WERI-Rb-1 (cell line): ENCODE measurements at regions not wholly inside any gene's neighbourhood (a gene's known extent, or its start where the extent isn't known, plus 50 kb on each side); places are given as distances from the start of the nearest gene placed in this dataset.

Experiments used
- DNase-seq: peaks from one replicate; pipeline ENCODE4 v3.0.0-alpha.2; 2020
- H3K27ac ChIP-seq: fragments of 250-450 bp; sonication (Bioruptor Pico); 2 replicates; pipeline ENCODE4 v1.5.1; 2020; ENCODE audit warnings: mild to moderate bottlenecking, moderate library complexity
- H3K27me3 ChIP-seq: fragments of 250-450 bp; sonication (Bioruptor Pico); 2 replicates; pipeline ENCODE4 v1.5.1; 2021; ENCODE audit warnings: mild to moderate bottlenecking, low read depth, moderate library complexity; ENCODE audit not compliant: insufficient read depth, severe bottlenecking
- H3K36me3 ChIP-seq: fragments of 250-450 bp; sonication (Bioruptor Pico); 2 replicates; pipeline ENCODE4 v1.5.1; 2020; ENCODE audit warnings: mild to moderate bottlenecking, moderate library complexity
- H3K4me3 ChIP-seq: 2 replicates; pipeline ENCODE4 v1.5.1; 2011; ENCODE audit warnings: low read depth, mild to moderate bottlenecking, control low read depth, low read length
- H3K9me3 ChIP-seq: fragments of 250-450 bp; sonication (Bioruptor Pico); 2 replicates; pipeline ENCODE4 v1.5.1; 2021; ENCODE audit warnings: mild to moderate bottlenecking, moderate library complexity; ENCODE audit not compliant: severe bottlenecking
- TF ChIP-seq, protein P1 (sequence below): IDR thresholded peaks from 2 replicates; pipeline ENCODE4 v1.5.1; 2011; ENCODE audit warnings: low read depth, mild to moderate bottlenecking, control low read depth, inconsistent platforms, low read length

DNA sequence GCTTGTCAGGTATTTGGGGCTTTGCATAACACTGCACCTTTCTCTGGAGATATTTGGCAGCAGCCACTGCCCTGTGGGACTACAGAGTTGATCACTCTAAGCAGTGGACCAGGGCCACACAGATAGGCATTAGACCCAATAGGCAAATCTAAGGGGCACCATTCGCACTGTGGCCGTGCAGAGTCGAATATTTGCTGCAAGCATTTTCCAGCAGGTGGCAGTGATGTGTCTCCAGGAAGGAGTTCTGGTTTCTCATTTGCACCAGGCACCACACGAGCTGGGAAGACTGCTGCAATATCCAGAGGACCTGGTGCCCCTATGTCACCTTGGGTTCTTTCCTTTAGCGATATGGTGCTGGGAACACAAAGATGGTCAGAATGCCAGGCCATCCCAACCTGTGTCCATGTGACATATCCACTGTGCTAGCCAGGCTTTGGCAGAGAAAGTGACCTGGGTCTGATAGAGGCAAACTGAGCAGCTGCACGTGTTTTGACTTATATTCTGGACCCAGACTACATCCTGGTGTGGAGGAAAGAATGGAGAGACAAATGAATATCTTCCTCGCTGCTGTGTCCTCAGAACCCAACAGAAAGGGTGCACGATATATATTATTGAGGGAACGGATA is 318.7 kb downstream of the BUD13 start:
- Histone ChIP-seq H3K27ac (peak overlapping the region; percentile 83), H3K36me3 (no peaks in the 10 kb centered on the region), H3K4me3 (no peak overlapping the region), H3K27me3 (no peaks in the 10 kb centered on the region), H3K9me3 (peaks cover 23% of the 10 kb centered on the region)
- TF ChIP-seq, protein P1, sequence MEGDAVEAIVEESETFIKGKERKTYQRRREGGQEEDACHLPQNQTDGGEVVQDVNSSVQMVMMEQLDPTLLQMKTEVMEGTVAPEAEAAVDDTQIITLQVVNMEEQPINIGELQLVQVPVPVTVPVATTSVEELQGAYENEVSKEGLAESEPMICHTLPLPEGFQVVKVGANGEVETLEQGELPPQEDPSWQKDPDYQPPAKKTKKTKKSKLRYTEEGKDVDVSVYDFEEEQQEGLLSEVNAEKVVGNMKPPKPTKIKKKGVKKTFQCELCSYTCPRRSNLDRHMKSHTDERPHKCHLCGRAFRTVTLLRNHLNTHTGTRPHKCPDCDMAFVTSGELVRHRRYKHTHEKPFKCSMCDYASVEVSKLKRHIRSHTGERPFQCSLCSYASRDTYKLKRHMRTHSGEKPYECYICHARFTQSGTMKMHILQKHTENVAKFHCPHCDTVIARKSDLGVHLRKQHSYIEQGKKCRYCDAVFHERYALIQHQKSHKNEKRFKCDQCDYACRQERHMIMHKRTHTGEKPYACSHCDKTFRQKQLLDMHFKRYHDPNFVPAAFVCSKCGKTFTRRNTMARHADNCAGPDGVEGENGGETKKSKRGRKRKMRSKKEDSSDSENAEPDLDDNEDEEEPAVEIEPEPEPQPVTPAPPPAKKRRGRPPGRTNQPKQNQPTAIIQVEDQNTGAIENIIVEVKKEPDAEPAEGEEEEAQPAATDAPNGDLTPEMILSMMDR: peak; percentile 86
- DNase-seq: peak; percentile 87

DNA sequence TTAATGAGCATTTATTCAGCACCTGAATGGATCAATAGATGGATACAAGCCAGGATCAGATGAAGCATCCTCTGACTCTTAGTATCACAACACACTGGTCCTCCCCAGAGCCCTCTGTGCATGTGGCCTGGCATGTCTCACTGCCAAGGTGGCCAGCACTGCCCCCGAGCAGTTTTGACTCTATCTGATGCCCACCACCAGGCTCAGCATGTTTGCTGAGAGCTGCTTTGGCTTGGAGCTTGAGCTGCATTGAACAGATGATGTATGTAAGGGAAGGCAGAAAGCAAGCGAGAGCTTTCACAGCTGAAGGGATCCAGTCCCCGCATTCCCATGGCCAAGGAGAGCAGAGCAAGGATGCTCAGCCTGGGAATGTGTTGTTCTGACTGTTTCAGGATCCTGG is 320.3 kb downstream of the BUD13 start:
- H3K9me3 ChIP-seq: peaks cover 23% of the 10 kb centered on the region
- DNase-seq: no peak
- H3K27ac ChIP-seq: peak overlapping the region; percentile 56
- H3K4me3 ChIP-seq: no peak overlapping the region
- no peaks in the 10 kb centered on the region for H3K27me3 ChIP-seq
- H3K36me3 ChIP-seq: no peaks in the 10 kb centered on the region
- TF ChIP-seq, protein P1: no peak

DNA sequence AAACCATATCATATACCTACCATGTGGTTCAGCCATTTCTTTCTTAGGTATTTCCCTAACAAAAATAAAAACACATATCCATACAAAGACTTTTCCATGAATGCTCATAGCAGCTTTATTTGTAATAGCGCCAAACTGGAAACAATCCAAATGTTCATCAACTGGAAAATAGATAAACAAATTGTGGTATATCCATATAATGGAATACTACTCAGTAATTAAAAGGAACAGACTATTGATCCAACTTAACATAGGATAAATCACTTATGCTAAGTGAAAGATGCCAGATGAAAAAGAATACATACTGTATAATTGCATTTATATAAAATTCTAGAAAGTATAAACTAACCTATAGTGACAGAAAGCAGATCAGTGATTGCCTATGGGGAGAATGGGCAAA is 323.3 kb downstream of the BUD13 start:
- no peaks in the 10 kb centered on the region for H3K27me3 ChIP-seq
- no peak overlapping the region for H3K4me3 ChIP-seq
- DNase-seq: no peak
- no peaks in the 10 kb centered on the region for H3K36me3 ChIP-seq
- no peak overlapping the region for H3K27ac ChIP-seq
- TF ChIP-seq, protein P1: no peak
- H3K9me3 ChIP-seq: peaks cover 23% of the 10 kb centered on the region

DNA sequence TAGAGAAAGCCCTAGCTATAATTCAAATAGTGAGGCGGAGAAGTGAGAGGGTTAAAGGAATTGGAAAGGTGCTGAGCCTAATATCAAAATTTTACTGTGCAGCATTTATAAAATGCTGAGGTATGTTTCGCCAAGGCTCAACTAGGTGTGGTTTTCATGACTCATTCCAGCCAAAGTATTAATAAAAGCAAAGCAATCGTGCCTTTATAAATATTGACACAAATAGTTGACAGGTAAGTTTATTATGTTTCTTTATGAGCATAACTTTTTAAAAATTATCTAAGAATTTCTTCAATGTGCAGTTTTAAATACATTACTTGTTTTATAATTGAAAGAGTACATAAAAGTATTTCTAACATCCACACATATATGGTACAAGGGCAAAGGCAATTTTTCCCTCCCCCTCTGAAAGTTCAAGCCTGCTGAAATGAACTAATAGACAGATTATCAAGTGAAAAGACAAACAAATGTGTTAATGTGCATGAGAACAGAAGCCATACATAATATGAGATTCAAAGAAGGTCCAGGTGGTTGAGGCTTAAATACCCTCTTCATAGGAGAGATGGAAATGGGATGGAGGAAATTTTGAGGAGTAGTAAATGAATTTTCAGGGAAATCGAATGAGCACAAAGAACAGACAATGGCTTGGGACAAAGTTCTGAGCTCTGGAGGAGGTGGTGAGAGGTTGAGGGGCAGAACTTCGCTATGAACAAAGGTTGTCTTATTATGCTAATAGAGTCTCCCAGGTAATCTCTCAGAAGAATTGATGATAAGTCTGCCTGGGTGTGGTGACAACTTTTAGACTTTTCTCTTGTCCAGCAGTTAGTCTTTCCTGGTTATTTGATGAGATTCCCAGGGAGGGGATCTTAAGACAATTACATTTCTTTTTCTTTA is 326.5 kb downstream of the BUD13 start:
- no peak overlapping the region for H3K27ac ChIP-seq
- H3K9me3 ChIP-seq: peaks cover 34% of the 10 kb centered on the region
- no peaks in the 10 kb centered on the region for H3K36me3 ChIP-seq
- H3K27me3 ChIP-seq: no peaks in the 10 kb centered on the region
- TF ChIP-seq, protein P1: no peak
- H3K4me3 ChIP-seq: no peak overlapping the region
- DNase-seq: no peak

DNA sequence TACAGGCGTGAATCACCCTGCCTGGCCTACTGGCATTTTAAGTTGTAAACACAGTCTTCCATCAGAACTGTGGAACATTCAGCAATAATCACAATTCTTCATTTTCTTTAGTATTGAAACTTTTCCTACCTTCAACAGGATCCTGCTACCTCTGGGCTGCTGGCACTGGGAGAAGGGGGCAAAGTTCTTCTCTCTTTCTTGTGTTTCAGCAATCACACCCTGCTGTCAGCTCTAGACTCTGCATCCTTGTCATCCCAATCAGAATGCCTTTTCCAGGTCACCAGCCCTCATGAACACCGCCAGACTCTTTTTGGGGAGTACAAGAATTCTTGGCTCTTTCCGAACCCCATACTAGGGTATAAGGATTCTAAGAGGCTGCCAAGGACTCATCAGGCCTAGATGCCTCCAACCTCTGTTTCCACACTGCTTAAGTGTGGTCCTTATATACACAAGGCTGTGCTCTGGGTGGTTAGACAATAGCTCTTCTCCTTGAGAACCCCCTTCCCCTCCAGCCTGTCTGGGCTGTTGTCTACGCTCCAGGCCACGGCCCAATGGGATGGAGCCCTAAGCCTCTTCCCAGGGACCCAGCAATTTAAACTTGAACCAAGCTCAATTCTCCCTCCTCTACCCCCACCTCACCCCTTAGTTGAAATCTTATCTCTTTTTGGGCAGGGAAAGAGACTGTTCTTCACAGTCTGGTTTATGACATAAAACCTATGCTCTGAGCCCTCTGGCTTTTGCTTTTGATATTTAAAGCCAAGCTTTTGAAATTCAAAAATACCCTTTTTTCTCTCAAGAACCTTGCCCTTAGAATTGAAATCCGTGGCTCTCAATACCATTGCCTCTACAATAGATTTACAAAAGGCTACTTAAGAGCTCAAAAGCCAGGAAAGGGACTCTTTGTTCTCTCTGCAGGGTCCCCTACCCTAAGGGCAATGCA is 327.4 kb downstream of the BUD13 start:
- TF ChIP-seq, protein P1: no peak
- no peak overlapping the region for H3K4me3 ChIP-seq
- no peak overlapping the region for H3K27ac ChIP-seq
- no peak for DNase-seq
- H3K36me3 ChIP-seq: no peaks in the 10 kb centered on the region
- H3K27me3 ChIP-seq: no peaks in the 10 kb centered on the region
- H3K9me3 ChIP-seq: peaks cover 33% of the 10 kb centered on the region
